ENCODE measurements at regions not wholly inside any gene's neighbourhood (a gene's known extent, or its start where the extent isn't known, plus 50 kb on each side); places are given as distances from the start of the nearest gene placed in this dataset.

- DNase-seq = no peak
These were observed 220.1 kb upstream of the E2F8 start for GRCh38 chr11:19460718-19461405.

DNA sequence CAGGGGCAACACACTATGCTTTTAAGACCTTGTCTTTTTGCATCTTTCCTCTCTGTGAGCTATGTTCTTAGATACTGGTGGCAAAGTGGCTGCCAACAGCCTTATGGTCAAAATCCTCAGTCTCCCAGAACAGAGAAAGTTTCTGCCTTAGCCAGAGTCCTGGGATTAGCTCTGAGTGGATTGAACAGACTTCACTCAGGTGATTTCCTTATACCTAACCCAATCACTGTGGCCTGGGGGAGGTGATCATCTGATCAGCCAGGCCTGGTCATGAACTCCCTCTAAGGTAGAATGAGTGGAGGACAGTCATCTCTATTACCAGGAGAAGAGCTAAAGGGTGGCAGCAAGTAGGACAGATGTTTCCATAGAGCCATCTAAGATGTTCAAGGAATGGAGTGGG is 218.5 kb upstream of the E2F8 start:
- no peak for DNase-seq

DNA sequence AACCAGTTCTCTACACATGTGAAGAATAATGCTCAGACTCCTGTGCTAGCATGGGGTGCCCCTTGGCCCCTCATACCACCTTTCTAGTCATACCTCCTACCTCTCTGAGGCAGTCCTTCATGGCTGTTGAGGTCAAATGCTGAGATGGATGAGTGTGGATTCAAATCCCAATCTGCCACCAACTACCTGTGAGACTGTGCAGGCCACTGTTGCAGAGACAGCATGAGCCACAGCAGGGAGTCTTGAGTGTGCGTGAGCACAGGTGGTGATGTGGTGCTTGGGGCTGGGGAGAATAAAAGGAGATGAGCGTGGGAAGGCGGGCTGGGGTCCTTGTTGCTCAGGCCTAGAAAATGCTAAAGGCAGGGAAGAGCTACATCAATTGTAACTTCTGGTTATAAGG is 218.0 kb upstream of the E2F8 start:
- no peak for DNase-seq

DNA sequence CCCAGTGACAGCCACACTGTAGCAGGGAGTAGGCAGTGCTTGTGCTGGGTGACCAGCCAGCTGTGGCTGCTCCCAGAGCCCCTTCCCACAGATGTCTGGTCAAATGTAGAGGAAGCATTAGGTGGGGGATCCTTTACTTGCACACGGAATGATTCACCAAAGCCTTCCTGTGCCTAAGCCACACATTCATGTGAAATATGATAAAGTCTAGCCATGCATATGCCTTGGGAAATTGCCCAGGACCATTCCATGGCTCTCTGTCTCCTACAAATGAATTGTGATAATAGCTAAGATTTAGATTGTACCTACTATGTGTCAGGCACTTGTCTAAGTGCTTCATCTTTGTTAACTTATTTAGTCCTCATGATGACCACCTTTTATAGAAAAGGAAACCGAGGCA is 217.5 kb upstream of the E2F8 start:
- DNase-seq = no peak

- no peak for DNase-seq
These were observed 215.0 kb upstream of the E2F8 start for GRCh38 chr11:19455731-19456130.

DNA sequence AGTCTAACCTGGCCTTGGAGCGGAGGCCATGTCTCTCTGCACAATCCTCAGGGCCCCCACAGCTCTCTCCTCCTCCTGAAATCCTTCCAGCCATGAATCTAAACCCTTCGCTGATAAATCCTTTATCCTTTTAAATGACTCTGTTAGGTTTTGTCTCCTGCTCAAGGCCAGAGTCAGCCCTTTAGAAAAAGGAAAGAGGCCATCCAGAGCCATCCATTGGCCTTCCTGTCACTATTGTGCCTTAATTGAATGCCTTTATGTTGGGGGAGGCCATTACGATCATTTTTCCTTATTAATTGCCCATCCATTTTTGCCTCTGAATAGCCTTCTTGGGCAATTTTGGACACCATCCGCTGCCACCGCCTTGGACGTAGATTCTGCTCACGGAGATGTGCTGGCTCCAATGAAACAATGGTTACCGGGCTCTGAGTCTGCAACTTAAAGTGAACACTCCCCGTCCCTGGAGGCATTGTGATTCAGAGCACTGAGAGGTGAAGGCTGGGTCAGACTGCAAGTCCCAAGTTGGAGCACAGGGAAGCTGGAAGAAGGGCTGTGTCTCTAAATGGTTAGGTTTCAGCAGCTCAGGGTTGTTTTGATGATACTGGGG is 213.0 kb upstream of the E2F8 start:
- DNase-seq = no peak

- DNase-seq = no peak
These were observed 210.9 kb upstream of the E2F8 start for GRCh38 chr11:19451609-19452008.

GRCh38 chr11:19450282-19450681 is 209.5 kb upstream of the E2F8 start:
- DNase-seq = no peak

DNA sequence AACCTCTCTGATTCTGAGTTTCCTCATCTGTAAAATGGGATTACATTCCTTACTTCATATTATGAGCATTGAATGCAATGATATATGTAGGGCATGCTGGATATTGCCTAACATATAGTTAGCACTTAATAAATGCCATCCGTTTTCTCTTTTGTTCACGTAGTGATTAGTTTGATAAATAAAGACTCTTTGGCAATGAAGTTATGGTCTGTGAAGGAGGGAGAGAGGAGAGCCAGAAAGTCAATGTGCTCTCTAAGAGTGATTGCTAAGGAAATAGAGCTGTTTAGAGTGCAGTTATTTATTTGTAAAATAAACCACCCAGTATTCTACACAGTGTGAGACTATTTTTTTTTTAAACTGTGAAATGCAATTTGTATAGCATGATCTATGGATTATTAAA is 207.9 kb upstream of the E2F8 start:
- DNase-seq = no peak

DNA sequence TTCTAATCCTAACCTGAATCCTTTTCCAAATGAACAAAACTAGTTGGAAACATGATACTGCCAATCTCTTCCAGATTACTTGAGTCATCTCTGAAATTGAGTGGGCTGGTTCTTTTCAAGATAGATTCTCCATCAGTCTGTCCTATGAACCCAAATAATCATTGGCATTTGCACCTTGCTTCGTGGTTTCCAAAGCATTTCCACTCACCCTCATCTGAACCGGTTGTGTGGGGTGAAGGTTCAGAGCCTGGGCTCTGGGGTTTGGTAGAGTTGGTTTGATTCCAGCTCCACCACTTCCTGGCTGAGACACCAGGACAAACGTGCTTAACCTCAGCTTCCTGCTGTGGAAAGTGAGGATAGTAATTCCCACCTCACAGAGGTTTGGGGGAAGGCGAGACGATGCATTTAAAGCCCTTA is 206.4 kb upstream of the E2F8 start:
- no peak for DNase-seq

- DNase-seq = no peak
These were observed 205.0 kb upstream of the E2F8 start for GRCh38 chr11:19445771-19446170.

GRCh38 chr11:19444231-19444630 is 203.5 kb upstream of the E2F8 start:
- DNase-seq = no peak

GRCh38 chr11:19442554-19442910 is 201.8 kb upstream of the E2F8 start:
- DNase-seq = no peak

DNA sequence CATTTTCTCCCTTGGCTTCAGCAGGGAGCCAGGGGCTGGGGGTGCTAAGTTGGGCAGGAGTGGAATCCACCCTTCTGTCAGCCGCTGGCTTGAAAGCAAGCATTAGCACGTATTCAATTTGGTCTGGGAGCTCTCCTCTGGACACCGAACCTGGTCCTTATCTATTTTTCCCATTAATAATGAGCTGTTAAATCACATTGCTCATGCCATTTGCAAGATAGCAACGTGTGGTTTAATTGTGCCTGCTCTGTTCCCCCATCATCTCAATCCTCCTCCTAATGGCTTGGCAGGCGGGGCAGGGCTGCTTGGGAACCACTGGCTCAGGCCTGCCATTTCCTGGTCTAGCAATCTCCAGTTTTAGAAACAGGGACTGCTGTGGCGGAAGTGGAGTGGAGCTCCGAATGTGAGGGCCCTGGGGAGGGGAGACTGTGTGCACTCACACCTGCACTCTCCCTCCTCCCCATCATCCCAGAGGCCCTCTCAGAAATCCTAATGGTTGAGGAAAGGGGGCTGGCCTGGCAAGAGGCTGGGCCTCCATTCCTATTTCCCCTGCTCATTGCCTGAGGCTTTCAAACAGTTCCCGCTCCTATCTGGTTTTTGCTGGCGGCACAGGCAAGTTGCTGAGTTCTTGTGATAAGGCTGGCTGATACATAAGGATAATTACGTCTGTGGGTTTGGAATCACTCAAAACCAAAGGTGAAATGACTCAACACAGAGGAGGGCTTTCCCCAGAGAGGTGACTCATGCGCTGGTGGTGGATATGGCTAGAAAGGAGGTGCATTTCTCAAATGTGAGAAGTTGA is 201.2 kb upstream of the E2F8 start:
- DNase-seq = peak; percentile 89

- peak; percentile 12 for DNase-seq
These were observed 200.5 kb upstream of the E2F8 start for GRCh38 chr11:19441288-19441687.

GRCh38 chr11:19437760-19438159 is 197.0 kb upstream of the E2F8 start:
- no peak for DNase-seq

- no peak for DNase-seq
These were observed 196.2 kb upstream of the E2F8 start for GRCh38 chr11:19436932-19437331.

DNA sequence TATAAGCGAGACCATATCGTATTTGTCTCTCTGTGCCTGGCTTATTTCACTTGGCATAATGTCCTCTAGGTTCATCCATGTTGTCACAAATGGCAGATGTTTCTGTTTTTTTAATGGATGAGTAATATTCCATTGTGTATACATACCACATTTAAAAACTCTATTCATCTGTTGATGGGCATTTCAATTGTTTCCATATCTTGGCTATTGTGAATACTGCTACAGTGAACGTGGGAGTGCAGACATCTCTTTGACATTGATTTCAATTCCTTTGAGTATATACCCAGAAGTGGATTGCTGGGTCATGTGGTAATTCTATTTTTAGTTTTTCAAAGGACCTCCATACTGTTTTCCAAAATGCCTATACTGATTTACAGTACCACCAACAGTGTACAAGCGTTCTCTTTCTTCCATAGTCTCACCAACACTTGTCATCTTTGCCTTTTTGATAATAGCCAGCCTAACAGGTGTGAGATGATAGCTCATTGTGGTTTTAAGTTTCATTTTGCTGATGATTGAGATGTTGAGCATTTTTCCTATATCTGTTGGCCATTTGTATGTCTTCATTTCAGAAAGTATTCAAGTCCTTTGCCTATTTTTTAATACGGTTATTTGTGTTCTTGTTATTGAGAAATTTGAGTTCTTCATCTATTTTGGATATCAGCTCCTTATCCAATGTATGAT is 194.7 kb upstream of the E2F8 start:
- no peak for DNase-seq

GRCh38 chr11:19433791-19434190 is 193.0 kb upstream of the E2F8 start:
- no peak for DNase-seq

GRCh38 chr11:19433367-19433766 is 192.6 kb upstream of the E2F8 start:
- DNase-seq = no peak

GRCh38 chr11:19432370-19433061 is 191.8 kb upstream of the E2F8 start:
- DNase-seq = no peak

DNA sequence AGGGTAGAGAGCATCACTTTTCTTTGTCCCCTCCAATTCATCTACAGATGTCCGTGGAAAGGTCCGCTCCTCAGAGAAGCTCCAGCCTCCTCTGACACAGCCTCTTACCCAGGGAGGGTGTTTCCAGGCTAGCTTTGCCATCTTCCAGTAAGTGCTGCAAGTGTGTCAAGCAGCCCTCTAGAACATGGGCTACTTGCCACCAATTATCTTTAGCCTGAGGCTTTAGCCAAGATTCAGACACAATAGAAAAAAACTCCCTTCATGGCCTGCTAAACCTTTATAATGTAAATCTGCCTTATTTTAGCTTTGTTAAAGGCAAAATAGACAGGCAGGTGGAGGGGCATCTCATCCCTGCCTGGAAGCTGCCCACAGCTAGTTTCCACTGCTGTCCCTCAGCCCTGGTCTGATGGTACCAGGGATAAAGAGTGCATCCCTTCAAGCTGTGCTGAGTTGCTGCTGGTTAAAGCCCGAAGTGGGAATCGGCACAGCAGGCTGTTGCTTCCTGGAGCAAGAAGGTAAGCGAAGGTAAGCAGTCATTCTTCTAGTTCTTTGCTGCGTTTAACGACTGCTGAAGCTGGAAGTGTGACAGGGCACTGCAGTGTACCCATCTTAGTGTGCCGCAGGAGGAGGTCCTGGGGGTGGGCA is 190.1 kb upstream of the E2F8 start:
- no peak for DNase-seq

- no peak for DNase-seq
These were observed 189.6 kb upstream of the E2F8 start for GRCh38 chr11:19430346-19430745.
